ENCODE measurements at regions not wholly inside any gene's neighbourhood (a gene's known extent, or its start where the extent isn't known, plus 50 kb on each side); places are given as distances from the start of the nearest gene placed in this dataset.
A peak's percentile ranks its signal among the peaks of the same experiment; 100 is the strongest.

DNA sequence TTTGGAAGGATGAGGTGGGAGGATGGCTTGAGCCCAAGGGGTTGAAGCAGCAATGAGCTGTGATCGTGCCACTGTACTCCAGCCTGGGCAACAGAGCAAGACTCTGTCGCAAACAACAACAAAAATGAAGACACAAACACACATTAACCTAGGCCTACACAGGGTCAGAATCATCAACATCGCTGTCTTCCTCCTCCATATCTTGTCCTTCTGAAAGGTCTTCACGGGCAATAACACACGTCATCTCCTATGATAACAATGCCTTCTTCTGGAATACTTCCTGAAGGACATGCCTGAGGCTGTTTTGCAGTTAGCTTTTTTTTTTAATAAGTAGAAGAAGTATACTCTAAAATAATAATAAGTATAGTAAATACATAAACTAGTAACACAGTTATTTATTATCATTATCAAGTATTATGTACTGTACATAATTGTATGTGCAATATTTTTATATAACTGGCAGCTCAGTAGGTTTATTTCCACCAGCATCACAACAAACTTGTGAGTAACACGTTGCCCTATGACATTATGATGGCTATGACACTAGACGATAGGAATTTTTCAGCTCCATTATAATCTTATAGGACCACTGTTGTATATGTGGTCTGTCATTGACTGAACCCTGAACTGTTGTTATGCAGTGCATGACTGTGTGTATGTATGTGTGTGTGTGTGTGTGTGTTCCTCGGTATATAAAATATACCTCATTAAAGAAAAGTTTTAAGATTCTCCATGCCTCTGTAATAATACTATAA, 69.2 kb upstream of the MAML3 start:
- no peaks in the 10 kb centered on the region for H3K27me3 ChIP-seq (ENCODE audit: insufficient read depth, low read length)
- BruUV-seq (replicated peaks) = no TSS peak
- intact Hi-C loops (cut with micrococcal nuclease) = no loop called here
- TF ChIP-seq EZH2phosphoT487 (IDR thresholded peaks at IDR 0.05; ENCODE audit: borderline replicate concordance) (no peak), SRF (IDR thresholded peaks at IDR 0.05; ENCODE audit: low read depth) (no peak), CBX3 (IDR thresholded peaks at IDR 0.05; ENCODE audit: low read depth) (no peak), FOSL1 (IDR thresholded peaks at IDR 0.05; ENCODE audit: low read depth) (peak; percentile 16; the same call in 1 of the 2 replicates), ELF1 (IDR thresholded peaks at IDR 0.05; ENCODE audit: borderline replicate concordance, low read depth) (no peak), ZNF274 (IDR thresholded peaks at IDR 0.05; ENCODE audit: low read depth, low read length) (no peak), EGR1 (IDR thresholded peaks at IDR 0.05; ENCODE audit: low read depth) (no peak), CEBPB (IDR thresholded peaks at IDR 0.05; ENCODE audit: low read depth) (no peak), POLR2AphosphoS5 (IDR thresholded peaks at IDR 0.05; ENCODE audit: low read depth, low read length) (no peak), RAD21 (IDR thresholded peaks at IDR 0.05; ENCODE audit: low read depth) (no peak), JUND (IDR thresholded peaks at IDR 0.05) (0 out of 2 replicates have a peak, but pooled peaks have one; percentile 11)
- TF ChIP-seq, protein P1, sequence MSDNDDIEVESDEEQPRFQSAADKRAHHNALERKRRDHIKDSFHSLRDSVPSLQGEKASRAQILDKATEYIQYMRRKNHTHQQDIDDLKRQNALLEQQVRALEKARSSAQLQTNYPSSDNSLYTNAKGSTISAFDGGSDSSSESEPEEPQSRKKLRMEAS (IDR thresholded peaks at IDR 0.05) = no peak
- TF ChIP-seq, protein P2, sequence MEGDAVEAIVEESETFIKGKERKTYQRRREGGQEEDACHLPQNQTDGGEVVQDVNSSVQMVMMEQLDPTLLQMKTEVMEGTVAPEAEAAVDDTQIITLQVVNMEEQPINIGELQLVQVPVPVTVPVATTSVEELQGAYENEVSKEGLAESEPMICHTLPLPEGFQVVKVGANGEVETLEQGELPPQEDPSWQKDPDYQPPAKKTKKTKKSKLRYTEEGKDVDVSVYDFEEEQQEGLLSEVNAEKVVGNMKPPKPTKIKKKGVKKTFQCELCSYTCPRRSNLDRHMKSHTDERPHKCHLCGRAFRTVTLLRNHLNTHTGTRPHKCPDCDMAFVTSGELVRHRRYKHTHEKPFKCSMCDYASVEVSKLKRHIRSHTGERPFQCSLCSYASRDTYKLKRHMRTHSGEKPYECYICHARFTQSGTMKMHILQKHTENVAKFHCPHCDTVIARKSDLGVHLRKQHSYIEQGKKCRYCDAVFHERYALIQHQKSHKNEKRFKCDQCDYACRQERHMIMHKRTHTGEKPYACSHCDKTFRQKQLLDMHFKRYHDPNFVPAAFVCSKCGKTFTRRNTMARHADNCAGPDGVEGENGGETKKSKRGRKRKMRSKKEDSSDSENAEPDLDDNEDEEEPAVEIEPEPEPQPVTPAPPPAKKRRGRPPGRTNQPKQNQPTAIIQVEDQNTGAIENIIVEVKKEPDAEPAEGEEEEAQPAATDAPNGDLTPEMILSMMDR (IDR thresholded peaks at IDR 0.05 in 2 of 3, conservative IDR thresholded peaks at IDR 0.05 in 1 of 3; ENCODE audit: borderline replicate concordance in 1 of 3, insufficient read depth in 1 of 3, low read depth in 2 of 3, low read length in 2 of 3) = no peak
- TF ChIP-seq, protein P3, sequence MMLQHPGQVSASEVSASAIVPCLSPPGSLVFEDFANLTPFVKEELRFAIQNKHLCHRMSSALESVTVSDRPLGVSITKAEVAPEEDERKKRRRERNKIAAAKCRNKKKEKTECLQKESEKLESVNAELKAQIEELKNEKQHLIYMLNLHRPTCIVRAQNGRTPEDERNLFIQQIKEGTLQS (IDR thresholded peaks at IDR 0.05) = no peak
- TF ChIP-seq, protein P4, sequence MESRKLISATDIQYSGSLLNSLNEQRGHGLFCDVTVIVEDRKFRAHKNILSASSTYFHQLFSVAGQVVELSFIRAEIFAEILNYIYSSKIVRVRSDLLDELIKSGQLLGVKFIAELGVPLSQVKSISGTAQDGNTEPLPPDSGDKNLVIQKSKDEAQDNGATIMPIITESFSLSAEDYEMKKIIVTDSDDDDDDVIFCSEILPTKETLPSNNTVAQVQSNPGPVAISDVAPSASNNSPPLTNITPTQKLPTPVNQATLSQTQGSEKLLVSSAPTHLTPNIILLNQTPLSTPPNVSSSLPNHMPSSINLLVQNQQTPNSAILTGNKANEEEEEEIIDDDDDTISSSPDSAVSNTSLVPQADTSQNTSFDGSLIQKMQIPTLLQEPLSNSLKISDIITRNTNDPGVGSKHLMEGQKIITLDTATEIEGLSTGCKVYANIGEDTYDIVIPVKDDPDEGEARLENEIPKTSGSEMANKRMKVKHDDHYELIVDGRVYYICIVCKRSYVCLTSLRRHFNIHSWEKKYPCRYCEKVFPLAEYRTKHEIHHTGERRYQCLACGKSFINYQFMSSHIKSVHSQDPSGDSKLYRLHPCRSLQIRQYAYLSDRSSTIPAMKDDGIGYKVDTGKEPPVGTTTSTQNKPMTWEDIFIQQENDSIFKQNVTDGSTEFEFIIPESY (IDR thresholded peaks at IDR 0.05; ENCODE audit: extremely low read depth, insufficient replicate concordance, low read length) = no peak
- no peaks in the 10 kb centered on the region for H3K36me3 ChIP-seq (ENCODE audit: control insufficient read depth in 1 of 2, insufficient read depth in 2 of 2, low read length in 2 of 2)
- H3K9me2 ChIP-seq (ENCODE audit: insufficient read depth) = no peaks in the 10 kb centered on the region
- peak; percentile 73 for ATAC-seq
- ChIA-PET CTCF (no interaction called here), POLR2A (interaction anchor here (0.8 kb wide), 1 partner anchor 12 kb away, joined by 3 read pairs; no protein-coding TSS in a partner anchor), RAD21 (ENCODE audit: low non-redundant PET in 1 of 2, low total read pairs in 2 of 2, uncharacterized antibody in 2 of 2, unreplicated experiment in 2 of 2) (no interaction called here)
- no peaks in the 10 kb centered on the region for H4K20me1 ChIP-seq (ENCODE audit: insufficient read depth)
- H2AFZ ChIP-seq (ENCODE audit: low read depth, low read length, poor library complexity, severe bottlenecking) = peak overlapping the region; percentile 45
- no peak overlapping the region for H3K4me3 ChIP-seq (replicated peaks in 1 of 2; ENCODE audit: low read depth in 1 of 2, low read length in 2 of 2)
- DNase-seq (ENCODE audit: low read depth, low spot score) = peak; percentile 8
- no peak overlapping the region for H3K9ac ChIP-seq (ENCODE audit: low read length)
- no peaks in the 10 kb centered on the region for H3K79me2 ChIP-seq (ENCODE audit: insufficient read depth, low read length)
- no peaks in the 10 kb centered on the region for H3K9me3 ChIP-seq (ENCODE audit: control insufficient read depth in 1 of 2, insufficient read depth in 1 of 2, low read depth in 1 of 2, low read length in 2 of 2)
- H3K4me1 ChIP-seq (ENCODE audit: control insufficient read depth in 1 of 2, insufficient read depth in 2 of 2, low read length in 2 of 2) = peaks cover 0 to 19% of the 10 kb centered on the region in 2 experiments; a peak in 2 of 4 replicates
- no peak overlapping the region; the same call in 1 of the 2 replicates for H3K4me2 ChIP-seq (ENCODE audit: low read length)
- H3K27ac ChIP-seq (ENCODE audit: low read depth, low read length) = no peak overlapping the region

Data from HCT116 (cell line).